HL-60 (cell line): ENCODE measurements at regions not wholly inside any gene's neighbourhood (a gene's known extent, or its start where the extent isn't known, plus 50 kb on each side); places are given as distances from the start of the nearest gene placed in this dataset.

Experiments used
- DNase-seq, 2 experiments: peaks; one replicate each; pipeline ENCODE4 v3.0.0-alpha.2; 2010 to 2020; ENCODE audit warnings: low read depth in 1 of 2, low spot score in 1 of 2
- H3K27ac ChIP-seq: fragments of 250-450 bp; sonication (Bioruptor Pico); replicated peaks from 2 replicates; pipeline ENCODE4 v1.5.1; 2020; ENCODE audit warnings: mild to moderate bottlenecking, moderate library complexity
- H3K27me3 ChIP-seq: fragments of 250-450 bp; sonication (Bioruptor Pico); 2 replicates; pipeline ENCODE4 v1.5.1; 2021; ENCODE audit warnings: mild to moderate bottlenecking, moderate library complexity; ENCODE audit not compliant: insufficient read depth, poor library complexity, severe bottlenecking
- H3K4me3 ChIP-seq: replicated peaks from 2 replicates; pipeline ENCODE4 v1.5.1; 2011; ENCODE audit warnings: mild to moderate bottlenecking, control low read depth, low read length; ENCODE audit not compliant: insufficient read depth
- GABPA ChIP-seq: IDR thresholded peaks from 2 replicates; pipeline ENCODE4 v1.6.1; 2012; ENCODE audit warnings: low read depth
- POLR2AphosphoS5 ChIP-seq: IDR thresholded peaks from 2 replicates; pipeline ENCODE4 v1.6.1; 2012; ENCODE audit warnings: low read depth
- SPI1 ChIP-seq: IDR thresholded peaks from 2 replicates; pipeline ENCODE4 v1.6.1; 2012; ENCODE audit warnings: low read depth, mild to moderate bottlenecking, borderline replicate concordance
- TF ChIP-seq, protein P1 (sequence below): IDR thresholded peaks from 2 replicates; pipeline ENCODE4 v1.6.1; 2012; ENCODE audit warnings: low read depth; ENCODE audit not compliant: insufficient replicate concordance
- TF ChIP-seq, protein P2 (sequence below): IDR thresholded peaks from one replicate; pipeline ENCODE4 v1.5.1; 2011; ENCODE audit warnings: low read length, control low read depth, inconsistent platforms; ENCODE audit not compliant: insufficient read depth

DNA sequence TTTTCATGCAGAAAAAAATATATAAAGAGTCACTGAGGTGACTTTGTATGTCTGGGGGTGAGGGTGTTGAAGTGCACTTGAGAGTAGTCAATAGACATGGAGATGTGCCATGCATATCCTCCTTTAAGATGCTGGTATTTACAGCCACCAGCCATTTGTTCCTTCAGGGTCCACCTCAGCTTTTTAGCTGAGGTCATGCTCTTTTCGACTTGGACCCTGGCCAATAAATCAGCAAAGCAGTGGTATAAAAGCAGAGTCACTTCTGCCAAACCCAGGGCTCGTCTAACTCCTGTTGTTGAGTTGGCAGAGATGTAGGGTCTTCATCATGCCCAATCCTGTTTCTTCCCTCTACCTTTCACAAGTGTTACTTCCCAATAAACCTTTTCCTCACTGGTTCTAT, 75.1 kb upstream of the OSTN start:
- TF ChIP-seq, protein P1, sequence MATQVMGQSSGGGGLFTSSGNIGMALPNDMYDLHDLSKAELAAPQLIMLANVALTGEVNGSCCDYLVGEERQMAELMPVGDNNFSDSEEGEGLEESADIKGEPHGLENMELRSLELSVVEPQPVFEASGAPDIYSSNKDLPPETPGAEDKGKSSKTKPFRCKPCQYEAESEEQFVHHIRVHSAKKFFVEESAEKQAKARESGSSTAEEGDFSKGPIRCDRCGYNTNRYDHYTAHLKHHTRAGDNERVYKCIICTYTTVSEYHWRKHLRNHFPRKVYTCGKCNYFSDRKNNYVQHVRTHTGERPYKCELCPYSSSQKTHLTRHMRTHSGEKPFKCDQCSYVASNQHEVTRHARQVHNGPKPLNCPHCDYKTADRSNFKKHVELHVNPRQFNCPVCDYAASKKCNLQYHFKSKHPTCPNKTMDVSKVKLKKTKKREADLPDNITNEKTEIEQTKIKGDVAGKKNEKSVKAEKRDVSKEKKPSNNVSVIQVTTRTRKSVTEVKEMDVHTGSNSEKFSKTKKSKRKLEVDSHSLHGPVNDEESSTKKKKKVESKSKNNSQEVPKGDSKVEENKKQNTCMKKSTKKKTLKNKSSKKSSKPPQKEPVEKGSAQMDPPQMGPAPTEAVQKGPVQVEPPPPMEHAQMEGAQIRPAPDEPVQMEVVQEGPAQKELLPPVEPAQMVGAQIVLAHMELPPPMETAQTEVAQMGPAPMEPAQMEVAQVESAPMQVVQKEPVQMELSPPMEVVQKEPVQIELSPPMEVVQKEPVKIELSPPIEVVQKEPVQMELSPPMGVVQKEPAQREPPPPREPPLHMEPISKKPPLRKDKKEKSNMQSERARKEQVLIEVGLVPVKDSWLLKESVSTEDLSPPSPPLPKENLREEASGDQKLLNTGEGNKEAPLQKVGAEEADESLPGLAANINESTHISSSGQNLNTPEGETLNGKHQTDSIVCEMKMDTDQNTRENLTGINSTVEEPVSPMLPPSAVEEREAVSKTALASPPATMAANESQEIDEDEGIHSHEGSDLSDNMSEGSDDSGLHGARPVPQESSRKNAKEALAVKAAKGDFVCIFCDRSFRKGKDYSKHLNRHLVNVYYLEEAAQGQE: no peak
- no peak for TF ChIP-seq SPI1
- TF ChIP-seq, protein P2, sequence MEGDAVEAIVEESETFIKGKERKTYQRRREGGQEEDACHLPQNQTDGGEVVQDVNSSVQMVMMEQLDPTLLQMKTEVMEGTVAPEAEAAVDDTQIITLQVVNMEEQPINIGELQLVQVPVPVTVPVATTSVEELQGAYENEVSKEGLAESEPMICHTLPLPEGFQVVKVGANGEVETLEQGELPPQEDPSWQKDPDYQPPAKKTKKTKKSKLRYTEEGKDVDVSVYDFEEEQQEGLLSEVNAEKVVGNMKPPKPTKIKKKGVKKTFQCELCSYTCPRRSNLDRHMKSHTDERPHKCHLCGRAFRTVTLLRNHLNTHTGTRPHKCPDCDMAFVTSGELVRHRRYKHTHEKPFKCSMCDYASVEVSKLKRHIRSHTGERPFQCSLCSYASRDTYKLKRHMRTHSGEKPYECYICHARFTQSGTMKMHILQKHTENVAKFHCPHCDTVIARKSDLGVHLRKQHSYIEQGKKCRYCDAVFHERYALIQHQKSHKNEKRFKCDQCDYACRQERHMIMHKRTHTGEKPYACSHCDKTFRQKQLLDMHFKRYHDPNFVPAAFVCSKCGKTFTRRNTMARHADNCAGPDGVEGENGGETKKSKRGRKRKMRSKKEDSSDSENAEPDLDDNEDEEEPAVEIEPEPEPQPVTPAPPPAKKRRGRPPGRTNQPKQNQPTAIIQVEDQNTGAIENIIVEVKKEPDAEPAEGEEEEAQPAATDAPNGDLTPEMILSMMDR: no peak
- TF ChIP-seq GABPA: no peak
- no peak for TF ChIP-seq POLR2AphosphoS5
- H3K27ac ChIP-seq: no peak overlapping the region
- no peak overlapping the region for H3K4me3 ChIP-seq
- no peak for DNase-seq
- no peaks in the 10 kb centered on the region for H3K27me3 ChIP-seq

DNA sequence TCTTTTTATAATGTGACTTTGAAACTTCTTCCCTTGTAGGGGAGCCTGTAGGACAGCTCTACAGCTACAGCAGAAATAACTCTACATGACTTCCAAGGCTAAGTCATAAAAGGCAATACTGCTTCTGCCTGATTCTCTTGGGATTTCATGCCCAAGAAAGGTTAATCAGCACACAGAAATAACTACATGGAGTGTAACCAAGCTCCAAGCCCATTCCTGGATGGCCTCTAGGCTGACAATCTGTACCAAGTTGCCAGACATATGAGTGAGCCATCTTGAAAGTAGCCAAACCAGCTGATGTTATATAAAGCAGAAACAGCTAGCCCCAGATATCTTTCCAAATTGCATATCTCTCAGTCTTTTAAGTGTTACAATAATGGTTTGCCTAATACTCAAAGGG, 75.8 kb upstream of the OSTN start:
- DNase-seq: no peak
- TF ChIP-seq, protein P1: no peak
- TF ChIP-seq SPI1 (no peak), POLR2AphosphoS5 (no peak), GABPA (no peak)
- TF ChIP-seq, protein P2: no peak
- H3K27ac ChIP-seq: no peak overlapping the region
- H3K4me3 ChIP-seq: no peak overlapping the region
- H3K27me3 ChIP-seq: peaks cover 2% of the 10 kb centered on the region

DNA sequence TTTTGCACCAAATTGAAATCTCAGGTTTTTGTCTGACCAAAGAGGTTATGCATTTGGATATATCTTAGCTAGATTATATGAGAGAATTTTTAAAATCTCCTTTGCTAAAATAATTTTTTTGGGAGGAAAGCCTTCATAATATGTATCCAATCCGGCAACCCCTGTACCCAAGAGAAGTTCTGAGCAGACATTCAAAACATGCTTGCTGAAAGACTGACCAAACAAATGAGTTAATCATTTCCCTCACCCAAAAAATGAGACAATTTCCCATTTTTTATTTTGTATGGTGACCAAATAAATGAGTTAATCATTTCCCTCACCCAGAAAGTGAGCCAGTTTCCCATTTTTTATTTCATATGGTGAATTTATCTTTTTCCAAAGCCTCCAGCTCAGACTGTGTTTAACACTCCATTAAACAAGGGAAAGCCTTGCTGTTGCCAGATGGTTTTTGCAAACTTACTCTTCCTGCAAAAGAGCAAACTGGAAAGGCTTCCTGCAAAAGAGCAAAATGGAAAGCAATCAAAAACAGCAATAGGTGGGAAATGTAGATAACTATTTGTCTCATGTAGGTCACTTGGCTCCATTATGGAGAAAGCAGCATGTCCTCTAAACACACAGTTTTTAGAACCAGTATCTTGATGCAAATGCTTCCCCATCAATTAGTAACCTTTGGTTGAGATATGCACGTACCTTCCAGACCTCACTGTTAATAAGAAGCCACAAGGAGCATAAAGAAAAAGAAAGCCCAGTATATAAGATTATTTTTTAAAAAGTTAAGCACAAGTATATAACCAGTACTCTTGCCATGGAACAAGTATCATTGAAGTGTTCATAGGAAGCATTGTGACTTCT, 78.4 kb upstream of the OSTN start:
- peaks cover 2% of the 10 kb centered on the region for H3K27me3 ChIP-seq
- no peak for DNase-seq
- H3K4me3 ChIP-seq: no peak overlapping the region
- H3K27ac ChIP-seq: no peak overlapping the region
- TF ChIP-seq POLR2AphosphoS5: no peak
- no peak for TF ChIP-seq SPI1
- TF ChIP-seq, protein P2: no peak
- TF ChIP-seq, protein P1: no peak
- no peak for TF ChIP-seq GABPA
